Umbilical cord (tissue), 1 donor: ENCODE measurements at regions not wholly inside any gene's neighbourhood (a gene's known extent, or its start where the extent isn't known, plus 50 kb on each side); places are given as distances from the start of the nearest gene placed in this dataset.
"Not testable (repeated sequence)": the region's sequence is repeated elsewhere in the genome, so short reads cannot be mapped to it uniquely, and the experiment has no call there.

Experiments used
- DNase-seq: peaks from one replicate; pipeline ENCODE4 v3.0.0-alpha.2; 2015; ENCODE audit warnings: low spot score

DNA sequence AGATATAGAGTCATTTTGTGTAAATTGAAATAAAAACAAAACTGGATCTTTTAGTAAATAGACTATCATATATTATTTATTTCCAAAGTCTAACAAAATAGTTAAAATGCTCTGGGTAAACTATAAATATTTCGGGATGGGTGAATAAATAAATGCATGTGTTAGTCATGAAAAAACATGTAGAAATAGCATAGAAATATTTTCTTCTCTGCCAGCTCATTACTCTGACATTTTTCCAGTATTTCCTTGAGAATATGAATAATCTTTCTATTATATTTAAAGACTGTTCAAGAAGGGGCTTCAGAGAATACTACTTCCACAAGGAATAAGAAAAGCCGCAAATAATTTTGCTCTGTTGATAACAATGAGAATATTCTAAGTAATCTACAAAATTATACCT is 880.4 kb downstream of the TRIB2 start:
- no peak for DNase-seq

DNA sequence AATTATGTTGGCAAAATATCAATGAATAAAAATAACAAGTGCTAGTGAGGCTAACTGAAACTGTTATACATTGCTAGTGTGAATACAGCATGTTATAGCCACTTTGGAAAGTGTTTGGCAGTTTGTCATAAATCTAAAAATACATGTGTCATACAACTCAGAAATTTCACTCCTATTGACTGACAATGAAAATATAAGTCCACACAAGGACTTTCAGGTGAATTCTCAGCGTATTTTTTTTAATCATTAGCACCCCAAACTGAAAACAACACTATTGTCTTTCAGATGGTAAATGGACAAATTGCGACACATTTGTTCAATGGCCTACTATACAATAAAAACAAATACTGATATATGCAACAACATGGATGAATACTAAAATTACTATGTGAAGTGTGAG is 884.8 kb downstream of the TRIB2 start:
- DNase-seq, result no peak

DNA sequence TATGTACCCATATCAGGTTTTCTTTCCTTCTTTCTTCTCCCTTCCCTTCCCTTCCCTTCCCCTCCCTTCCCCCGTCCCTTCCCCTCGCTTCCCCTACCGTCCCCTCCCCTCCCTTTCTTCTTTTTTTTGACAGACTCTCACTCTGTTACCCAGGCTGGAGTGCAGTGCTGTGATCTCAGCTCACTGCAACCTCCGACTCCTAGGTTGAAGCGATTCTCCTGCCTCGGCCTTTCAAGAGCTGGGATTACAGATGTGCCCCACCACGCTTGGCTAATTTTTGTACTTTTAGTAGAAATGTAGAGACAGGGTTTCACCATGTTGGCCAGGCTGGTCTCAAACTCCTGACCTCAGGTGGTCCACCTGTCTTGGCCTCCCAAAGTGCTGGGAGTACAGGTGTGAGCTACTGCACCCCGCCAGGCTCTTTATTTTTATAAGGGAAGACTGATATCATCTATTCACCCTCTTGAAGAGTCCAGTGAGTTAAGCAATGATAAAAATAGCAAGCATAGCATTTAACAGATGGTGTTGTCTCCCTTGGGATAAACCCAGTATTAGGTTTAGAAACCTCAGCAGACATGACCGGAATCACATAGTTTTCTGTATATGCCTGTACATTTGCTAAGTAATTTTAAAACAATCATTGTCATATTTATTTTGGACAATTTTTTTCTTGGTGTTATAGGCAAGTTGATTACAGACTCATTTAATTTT is 888.4 kb downstream of the TRIB2 start:
- no peak for DNase-seq

DNA sequence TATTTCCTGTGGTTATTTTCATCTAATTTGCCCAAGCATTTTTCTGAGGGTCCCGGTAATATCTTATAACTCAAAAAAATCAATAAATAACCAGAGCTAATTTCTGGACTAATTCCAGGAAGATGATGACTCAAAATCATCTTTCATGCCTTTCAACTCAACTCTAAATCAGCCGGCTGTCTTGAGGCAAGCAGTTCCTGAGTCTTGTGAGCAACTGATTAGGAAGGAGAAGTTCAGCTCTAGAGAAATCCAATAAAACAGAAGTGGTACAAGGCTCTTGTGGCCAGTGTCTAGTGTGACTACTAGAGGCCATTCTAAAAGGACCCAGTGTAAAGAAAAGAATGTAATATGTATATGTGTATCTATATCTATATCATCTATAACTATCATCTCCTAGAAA is 890.4 kb downstream of the TRIB2 start:
- DNase-seq, result no peak

- no peak for DNase-seq
These were observed 895.2 kb downstream of the TRIB2 start for GRCh38 chr2:13611939-13612338.

DNA sequence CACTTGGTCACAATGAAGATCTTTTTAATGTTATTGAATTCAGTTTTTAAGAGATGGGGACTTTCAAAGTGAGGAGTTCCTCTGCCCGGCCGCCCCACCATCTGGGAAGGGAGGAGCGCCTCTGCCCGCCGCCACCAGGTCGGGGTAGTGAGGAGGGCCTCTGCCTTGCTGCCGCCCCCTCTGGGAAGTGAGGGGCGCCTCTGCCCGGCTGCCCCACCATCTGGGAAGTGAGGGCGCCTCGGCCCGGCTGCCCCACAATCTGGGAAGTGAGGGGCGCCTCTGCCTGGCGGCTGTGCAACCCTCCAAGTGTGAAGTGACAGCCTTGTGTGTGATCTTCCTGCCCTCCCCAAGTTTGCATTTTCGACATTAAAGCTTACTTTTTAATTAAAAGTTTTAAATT is 899.3 kb downstream of the TRIB2 start:
- no peak for DNase-seq

- DNase-seq, result no peak
These were observed 899.9 kb downstream of the TRIB2 start for GRCh38 chr2:13616616-13617015.

DNA sequence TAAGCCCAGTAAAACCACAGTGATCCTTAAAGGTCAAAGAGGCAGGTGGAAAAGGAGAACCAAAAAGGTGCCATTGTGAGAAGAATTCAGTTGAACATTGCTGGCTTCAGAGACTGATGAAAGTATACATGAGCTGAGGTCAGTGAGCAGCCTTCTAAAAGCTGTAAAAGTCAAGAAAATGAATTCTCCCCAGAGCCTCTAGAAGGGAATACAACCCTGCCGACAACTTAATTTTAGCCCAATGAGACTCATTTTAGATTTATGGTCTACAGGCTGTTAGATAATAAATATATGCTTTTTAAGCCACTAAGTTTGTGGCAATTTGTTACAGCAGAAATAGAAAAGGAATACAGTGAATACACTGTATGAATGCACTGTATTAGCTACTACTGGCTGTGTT is 911.4 kb downstream of the TRIB2 start:
- DNase-seq, result no peak

- no peak for DNase-seq
These were observed 921.4 kb downstream of the TRIB2 start for GRCh38 chr2:13638181-13638580.

- DNase-seq, result no peak
These were observed 933.2 kb downstream of the TRIB2 start for GRCh38 chr2:13649918-13650317.

DNA sequence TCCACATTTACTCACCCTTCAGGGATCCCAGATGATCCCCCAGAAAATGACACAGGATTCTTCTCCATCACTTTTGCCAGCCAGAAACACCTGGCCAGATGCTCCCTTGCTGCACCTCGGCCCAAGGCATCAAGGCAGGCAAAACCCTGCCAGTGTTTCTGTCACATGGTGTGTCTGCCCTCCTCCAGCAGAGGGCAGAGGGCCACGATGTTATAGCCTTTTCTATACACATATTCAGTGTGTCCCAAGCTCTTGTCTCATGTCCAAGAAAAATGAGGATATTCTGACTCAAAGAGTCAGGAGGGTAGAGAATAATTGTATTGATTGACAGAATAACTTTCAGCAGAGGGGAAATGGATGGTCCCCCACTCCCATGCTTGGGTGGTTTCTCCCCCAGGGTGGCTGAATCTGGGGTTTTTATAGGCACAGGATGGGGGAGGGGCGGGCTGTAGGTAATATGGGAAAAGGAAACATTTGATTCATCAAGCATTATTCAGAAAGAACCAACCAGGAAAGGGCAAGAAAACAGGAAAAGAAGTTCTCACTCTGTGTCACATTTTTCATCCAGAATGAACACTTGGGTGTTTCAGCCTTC is 933.9 kb downstream of the TRIB2 start:
- DNase-seq, result no peak

DNA sequence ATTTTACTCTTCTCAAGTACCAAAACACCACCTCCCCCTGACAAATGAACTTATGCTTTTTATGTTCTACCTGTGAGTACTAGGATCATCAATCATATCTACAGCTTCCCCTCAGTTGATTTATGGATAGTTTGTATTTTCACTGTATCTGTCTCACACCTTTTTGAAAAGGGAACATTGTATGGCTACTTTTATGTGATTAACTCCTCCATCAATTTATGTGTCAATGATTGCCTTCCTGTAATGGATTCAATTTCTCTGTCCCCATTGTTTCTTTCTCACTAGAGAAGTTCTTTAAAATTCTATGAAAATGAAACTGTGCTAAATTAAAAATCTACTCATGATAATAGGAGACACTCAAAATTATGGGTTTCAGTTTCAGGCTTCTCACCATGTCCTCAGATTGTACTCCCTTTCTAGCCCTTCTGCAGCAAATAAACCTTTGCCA is 935.0 kb downstream of the TRIB2 start:
- DNase-seq, result no peak

DNA sequence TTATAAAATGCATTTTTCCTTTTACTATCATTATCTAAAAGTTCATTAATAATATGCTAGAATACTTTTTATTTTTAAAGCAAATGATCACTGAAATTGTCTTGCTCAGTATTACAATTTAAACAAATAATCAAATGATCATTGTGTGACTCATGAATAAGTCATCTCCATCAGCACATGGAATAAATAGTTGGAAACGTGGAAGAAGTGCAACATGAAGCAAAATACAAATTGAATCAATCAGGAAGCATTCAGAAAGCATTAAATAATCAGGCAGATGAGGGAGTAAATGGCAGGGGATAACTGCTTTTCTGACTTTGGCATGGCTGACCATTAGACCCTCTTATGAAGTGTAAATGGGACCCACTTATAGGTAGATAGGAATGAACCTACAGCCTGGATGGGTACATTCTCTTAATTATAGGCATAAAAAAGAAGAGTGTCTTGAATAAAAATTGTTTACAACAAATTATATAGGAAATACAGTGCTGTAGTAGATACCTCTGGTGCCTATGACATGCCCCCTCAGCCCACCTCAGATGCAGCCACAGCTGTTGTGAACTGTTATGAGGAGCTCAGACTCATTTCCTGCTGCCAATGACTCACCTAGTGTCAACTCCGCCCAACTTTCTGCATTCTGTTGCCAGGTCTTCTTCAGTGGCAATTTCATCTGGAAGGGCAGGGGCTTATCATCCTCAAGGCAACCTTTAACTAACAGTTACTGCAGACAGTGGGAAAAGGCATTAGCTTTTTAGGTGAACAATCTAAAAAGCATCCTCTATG is 936.0 kb downstream of the TRIB2 start:
- no peak for DNase-seq

- no peak for DNase-seq
These were observed 937.7 kb downstream of the TRIB2 start for GRCh38 chr2:13654416-13654815.

DNA sequence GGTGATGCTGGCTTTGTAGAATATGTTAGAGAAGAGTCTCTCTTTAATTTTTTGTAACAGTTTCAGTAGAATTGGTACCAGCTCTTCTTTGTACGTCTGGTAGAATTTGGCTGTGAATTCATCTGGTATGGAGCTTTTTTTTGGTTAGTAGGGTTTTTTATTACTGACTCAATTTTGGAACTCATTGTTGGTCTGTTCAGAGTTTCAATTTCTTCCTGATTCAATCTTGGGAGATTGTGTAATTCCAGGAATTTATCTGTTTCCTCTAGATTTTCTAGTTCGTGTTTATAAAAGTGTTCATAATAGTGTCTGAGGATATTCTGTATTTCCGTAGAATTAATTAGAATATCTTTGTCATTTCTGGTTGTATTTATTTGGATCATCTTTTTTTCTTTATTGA is 943.5 kb downstream of the TRIB2 start:
- DNase-seq, result no peak

- DNase-seq, result no peak
These were observed 945.3 kb downstream of the TRIB2 start for GRCh38 chr2:13662055-13662454.

- no peak for DNase-seq
These were observed 950.1 kb downstream of the TRIB2 start for GRCh38 chr2:13666582-13667414.

- DNase-seq, result no peak
These were observed 950.6 kb downstream of the TRIB2 start for GRCh38 chr2:13667415-13667757.

DNA sequence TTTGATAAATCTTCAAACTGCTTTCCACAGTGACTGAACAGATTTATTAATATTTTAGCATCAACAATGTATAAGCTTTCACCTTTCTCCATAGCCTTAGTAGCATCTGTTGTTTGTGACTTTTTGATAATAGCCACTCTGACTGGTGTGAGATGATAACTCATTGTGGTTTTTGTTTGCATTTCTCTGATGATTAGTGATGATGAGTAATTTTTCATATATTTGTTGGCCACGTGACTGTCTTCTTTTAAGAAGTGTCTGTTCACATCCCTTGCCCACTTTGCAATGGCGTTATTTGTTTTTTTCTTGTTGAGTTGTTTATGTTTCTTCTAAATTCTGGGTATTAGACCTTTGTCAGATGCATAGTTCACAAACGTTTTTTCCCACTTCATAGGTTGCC is 952.9 kb downstream of the TRIB2 start:
- DNase-seq, result no peak

GRCh38 chr2:13673821-13674220 is 957.1 kb downstream of the TRIB2 start:
- DNase-seq, result not testable (repeated sequence)

DNA sequence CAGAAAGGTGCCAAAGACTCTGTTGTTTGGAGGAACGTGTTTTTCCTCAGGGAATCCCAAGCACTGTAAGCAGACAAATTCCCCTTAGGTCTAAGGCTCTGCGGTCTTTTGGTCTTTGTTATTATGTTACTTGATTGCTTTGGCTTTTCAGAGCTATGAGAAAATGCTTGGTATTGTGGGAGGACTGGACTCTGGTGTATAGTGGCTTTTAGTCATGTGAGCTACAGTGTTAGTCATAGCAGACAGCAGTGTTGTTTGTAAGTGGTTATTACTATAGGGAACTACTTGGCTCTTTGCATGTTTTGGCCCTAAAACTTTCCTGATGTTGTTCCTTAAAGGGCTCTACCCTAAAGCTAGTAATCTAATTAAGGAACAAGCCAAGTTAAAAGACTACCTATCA is 956.2 kb upstream of the LRATD1 start:
- no peak for DNase-seq

GRCh38 chr2:13681936-13682335 is 950.6 kb upstream of the LRATD1 start:
- no peak for DNase-seq
